GM23338 (cell line): ENCODE measurements at regions not wholly inside any gene's neighbourhood (a gene's known extent, or its start where the extent isn't known, plus 50 kb on each side); places are given as distances from the start of the nearest gene placed in this dataset.

Experiments used
- ATAC-seq: fragments of 200-7000 bp; cut with Tn5 transposase; 3 replicates; pipeline ENCODE4 v1.9.1; 2020
- DNase-seq: peaks from one replicate; pipeline ENCODE4 v3.0.0-alpha.2; 2015; ENCODE audit warnings: low spot score
- H2AFZ ChIP-seq: fragments of 200-600 bp; sonication (generic); 2 replicates; pipeline ENCODE4 v1.8.0; 2016; ENCODE audit warnings: antibody characterized with exemption, mild to moderate bottlenecking, moderate library complexity
- H3F3A ChIP-seq: fragments of 200-600 bp; sonication (generic); replicated peaks from 2 replicates; pipeline ENCODE4 v1.8.0; 2017; ENCODE audit warnings: antibody characterized with exemption, mixed run types, low read depth
- H3K27ac ChIP-seq: fragments of 200-600 bp; sonication (generic); 2 replicates; pipeline ENCODE4 v1.6.1; 2016; ENCODE audit warnings: low read depth
- H3K27me3 ChIP-seq: fragments of 200-600 bp; sonication (generic); 2 replicates; pipeline ENCODE4 v1.8.0; 2016; ENCODE audit warnings: mild to moderate bottlenecking, mixed run types, moderate library complexity; ENCODE audit not compliant: insufficient read depth
- H3K36me3 ChIP-seq: fragments of 200-600 bp; sonication (generic); 2 replicates; pipeline ENCODE4 v1.8.0; 2016; ENCODE audit warnings: mild to moderate bottlenecking; ENCODE audit not compliant: insufficient read depth
- H3K4me1 ChIP-seq: fragments of 200-600 bp; sonication (generic); 2 replicates; pipeline ENCODE4 v1.8.0; 2016; ENCODE audit warnings: mild to moderate bottlenecking, moderate library complexity; ENCODE audit not compliant: insufficient read depth
- H3K4me2 ChIP-seq: fragments of 200-600 bp; sonication (generic); 2 replicates; pipeline ENCODE4 v1.7.1; 2017; ENCODE audit warnings: mixed run types
- H3K4me3 ChIP-seq: fragments of 200-600 bp; sonication (generic); 2 replicates; pipeline ENCODE4 v1.6.1; 2016; ENCODE audit warnings: mixed run types
- H3K79me2 ChIP-seq: fragments of 200-600 bp; sonication (generic); replicated peaks from 2 replicates; pipeline ENCODE4 v1.8.0; 2017; ENCODE audit warnings: mild to moderate bottlenecking; ENCODE audit not compliant: insufficient read depth
- H3K9me2 ChIP-seq: fragments of 200-600 bp; sonication (generic); 2 replicates; pipeline ENCODE4 v1.8.0; 2017; ENCODE audit not compliant: insufficient read depth
- H4K20me1 ChIP-seq: fragments of 200-600 bp; sonication (generic); replicated peaks from 2 replicates; pipeline ENCODE4 v1.8.0; 2017; ENCODE audit warnings: mild to moderate bottlenecking; ENCODE audit not compliant: insufficient read depth
- H3K27ac Mint-ChIP-seq: 2 replicates; pipeline ENCODE4 v1.8.0; 2020; ENCODE audit warnings: inconsistent platforms, mild to moderate bottlenecking, moderate library complexity, mixed read lengths
- H3K27me3 Mint-ChIP-seq: 3 replicates; pipeline ENCODE4 v1.8.0; 2022; ENCODE audit warnings: low read depth, mild to moderate bottlenecking, moderate library complexity, mixed read lengths, inconsistent platforms; ENCODE audit not compliant: insufficient read depth, poor library complexity
- H3K36me3 Mint-ChIP-seq: 3 replicates; pipeline ENCODE4 v1.8.0; 2021; ENCODE audit warnings: low read depth, mild to moderate bottlenecking, inconsistent platforms, moderate library complexity, mixed read lengths
- H3K4me1 Mint-ChIP-seq: 3 replicates; pipeline ENCODE4 v1.8.0; 2020; ENCODE audit warnings: mild to moderate bottlenecking, inconsistent platforms, mixed read lengths
- H3K4me3 Mint-ChIP-seq: 3 replicates; pipeline ENCODE4 v1.8.0; 2021; ENCODE audit warnings: moderate library complexity, mild to moderate bottlenecking, inconsistent platforms, mixed read lengths
- H3K9me3 Mint-ChIP-seq: 3 replicates; pipeline ENCODE4 v1.8.0; 2020; ENCODE audit warnings: moderate library complexity, mild to moderate bottlenecking, inconsistent platforms, mixed read lengths
- EZH2phosphoT487 ChIP-seq: fragments of 200-600 bp; sonication (generic); IDR thresholded peaks from one replicate; pipeline ENCODE4 v1.8.1; 2018; ENCODE audit warnings: antibody characterized with exemption; ENCODE audit not compliant: unreplicated experiment
- JUNB ChIP-seq: IDR thresholded peaks from one replicate; pipeline ENCODE4 v1.6.1; 2016; ENCODE audit warnings: antibody characterized with exemption; ENCODE audit not compliant: unreplicated experiment
- POLR2AphosphoS5 ChIP-seq: IDR thresholded peaks from 2 replicates; pipeline ENCODE4 v1.6.1; 2016; ENCODE audit warnings: antibody characterized with exemption, low read depth
- ZNF331 ChIP-seq: fragments of 250-450 bp; sonication (Bioruptor Pico); IDR thresholded peaks from 2 replicates; pipeline ENCODE4 v1.5.0; 2020; ENCODE audit warnings: low read depth, mild to moderate bottlenecking, moderate library complexity
- TF ChIP-seq, protein P1 (sequence below): fragments of 250-450 bp; sonication (Bioruptor Pico); IDR thresholded peaks from 2 replicates; pipeline ENCODE4 v1.5.0; 2020; ENCODE audit warnings: mild to moderate bottlenecking, moderate library complexity
- TF ChIP-seq, protein P2 (sequence below): IDR thresholded peaks from 2 replicates; pipeline ENCODE4 v1.6.1; 2016; ENCODE audit warnings: antibody characterized with exemption

DNA sequence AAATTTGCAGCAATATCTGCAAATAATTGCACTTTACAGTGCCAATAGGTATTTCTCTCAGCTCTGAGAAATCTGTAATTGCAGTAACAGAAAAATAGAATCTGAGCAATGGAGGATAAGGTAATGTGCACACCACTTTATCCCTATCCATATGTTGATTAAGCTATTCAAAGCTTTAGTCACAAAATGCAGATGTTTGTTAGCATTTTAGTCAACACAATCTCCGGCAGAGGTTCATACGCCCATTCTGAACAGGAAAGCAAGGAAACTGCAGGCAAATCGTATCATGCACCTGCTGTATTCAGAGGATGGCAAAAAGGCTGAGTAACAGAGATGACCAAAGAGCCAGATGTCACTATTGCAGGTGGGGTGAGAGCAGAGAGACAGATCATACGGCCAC, 566.2 kb upstream of the CDH2 start (continued):
- TF ChIP-seq, protein P1, sequence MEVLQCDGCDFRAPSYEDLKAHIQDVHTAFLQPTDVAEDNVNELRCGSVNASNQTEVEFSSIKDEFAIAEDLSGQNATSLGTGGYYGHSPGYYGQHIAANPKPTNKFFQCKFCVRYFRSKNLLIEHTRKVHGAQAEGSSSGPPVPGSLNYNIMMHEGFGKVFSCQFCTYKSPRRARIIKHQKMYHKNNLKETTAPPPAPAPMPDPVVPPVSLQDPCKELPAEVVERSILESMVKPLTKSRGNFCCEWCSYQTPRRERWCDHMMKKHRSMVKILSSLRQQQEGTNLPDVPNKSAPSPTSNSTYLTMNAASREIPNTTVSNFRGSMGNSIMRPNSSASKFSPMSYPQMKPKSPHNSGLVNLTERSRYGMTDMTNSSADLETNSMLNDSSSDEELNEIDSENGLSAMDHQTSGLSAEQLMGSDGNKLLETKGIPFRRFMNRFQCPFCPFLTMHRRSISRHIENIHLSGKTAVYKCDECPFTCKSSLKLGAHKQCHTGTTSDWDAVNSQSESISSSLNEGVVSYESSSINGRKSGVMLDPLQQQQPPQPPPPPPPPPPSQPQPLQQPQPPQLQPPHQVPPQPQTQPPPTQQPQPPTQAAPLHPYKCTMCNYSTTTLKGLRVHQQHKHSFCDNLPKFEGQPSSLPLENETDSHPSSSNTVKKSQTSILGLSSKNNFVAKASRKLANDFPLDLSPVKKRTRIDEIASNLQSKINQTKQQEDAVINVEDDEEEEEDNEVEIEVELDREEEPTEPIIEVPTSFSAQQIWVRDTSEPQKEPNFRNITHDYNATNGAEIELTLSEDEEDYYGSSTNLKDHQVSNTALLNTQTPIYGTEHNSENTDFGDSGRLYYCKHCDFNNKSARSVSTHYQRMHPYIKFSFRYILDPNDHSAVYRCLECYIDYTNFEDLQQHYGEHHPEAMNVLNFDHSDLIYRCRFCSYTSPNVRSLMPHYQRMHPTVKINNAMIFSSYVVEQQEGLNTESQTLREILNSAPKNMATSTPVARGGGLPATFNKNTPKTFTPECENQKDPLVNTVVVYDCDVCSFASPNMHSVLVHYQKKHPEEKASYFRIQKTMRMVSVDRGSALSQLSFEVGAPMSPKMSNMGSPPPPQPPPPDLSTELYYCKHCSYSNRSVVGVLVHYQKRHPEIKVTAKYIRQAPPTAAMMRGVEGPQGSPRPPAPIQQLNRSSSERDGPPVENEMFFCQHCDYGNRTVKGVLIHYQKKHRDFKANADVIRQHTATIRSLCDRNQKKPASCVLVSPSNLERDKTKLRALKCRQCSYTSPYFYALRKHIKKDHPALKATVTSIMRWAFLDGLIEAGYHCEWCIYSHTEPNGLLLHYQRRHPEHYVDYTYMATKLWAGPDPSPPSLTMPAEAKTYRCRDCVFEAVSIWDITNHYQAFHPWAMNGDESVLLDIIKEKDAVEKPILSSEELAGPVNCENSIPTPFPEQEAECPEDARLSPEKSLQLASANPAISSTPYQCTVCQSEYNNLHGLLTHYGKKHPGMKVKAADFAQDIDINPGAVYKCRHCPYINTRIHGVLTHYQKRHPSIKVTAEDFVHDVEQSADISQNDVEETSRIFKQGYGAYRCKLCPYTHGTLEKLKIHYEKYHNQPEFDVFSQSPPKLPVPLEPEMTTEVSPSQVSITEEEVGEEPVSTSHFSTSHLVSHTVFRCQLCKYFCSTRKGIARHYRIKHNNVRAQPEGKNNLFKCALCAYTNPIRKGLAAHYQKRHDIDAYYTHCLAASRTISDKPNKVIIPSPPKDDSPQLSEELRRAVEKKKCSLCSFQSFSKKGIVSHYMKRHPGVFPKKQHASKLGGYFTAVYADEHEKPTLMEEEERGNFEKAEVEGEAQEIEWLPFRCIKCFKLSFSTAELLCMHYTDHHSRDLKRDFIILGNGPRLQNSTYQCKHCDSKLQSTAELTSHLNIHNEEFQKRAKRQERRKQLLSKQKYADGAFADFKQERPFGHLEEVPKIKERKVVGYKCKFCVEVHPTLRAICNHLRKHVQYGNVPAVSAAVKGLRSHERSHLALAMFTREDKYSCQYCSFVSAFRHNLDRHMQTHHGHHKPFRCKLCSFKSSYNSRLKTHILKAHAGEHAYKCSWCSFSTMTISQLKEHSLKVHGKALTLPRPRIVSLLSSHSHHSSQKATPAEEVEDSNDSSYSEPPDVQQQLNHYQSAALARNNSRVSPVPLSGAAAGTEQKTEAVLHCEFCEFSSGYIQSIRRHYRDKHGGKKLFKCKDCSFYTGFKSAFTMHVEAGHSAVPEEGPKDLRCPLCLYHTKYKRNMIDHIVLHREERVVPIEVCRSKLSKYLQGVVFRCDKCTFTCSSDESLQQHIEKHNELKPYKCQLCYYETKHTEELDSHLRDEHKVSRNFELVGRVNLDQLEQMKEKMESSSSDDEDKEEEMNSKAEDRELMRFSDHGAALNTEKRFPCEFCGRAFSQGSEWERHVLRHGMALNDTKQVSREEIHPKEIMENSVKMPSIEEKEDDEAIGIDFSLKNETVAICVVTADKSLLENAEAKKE (CRISPR knock-in tag) = no peak
- TF ChIP-seq JUNB = no peak
- TF ChIP-seq, protein P2, sequence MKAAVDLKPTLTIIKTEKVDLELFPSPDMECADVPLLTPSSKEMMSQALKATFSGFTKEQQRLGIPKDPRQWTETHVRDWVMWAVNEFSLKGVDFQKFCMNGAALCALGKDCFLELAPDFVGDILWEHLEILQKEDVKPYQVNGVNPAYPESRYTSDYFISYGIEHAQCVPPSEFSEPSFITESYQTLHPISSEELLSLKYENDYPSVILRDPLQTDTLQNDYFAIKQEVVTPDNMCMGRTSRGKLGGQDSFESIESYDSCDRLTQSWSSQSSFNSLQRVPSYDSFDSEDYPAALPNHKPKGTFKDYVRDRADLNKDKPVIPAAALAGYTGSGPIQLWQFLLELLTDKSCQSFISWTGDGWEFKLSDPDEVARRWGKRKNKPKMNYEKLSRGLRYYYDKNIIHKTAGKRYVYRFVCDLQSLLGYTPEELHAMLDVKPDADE = no peak
- no peak for TF ChIP-seq ZNF331 (CRISPR knock-in tag)

DNA sequence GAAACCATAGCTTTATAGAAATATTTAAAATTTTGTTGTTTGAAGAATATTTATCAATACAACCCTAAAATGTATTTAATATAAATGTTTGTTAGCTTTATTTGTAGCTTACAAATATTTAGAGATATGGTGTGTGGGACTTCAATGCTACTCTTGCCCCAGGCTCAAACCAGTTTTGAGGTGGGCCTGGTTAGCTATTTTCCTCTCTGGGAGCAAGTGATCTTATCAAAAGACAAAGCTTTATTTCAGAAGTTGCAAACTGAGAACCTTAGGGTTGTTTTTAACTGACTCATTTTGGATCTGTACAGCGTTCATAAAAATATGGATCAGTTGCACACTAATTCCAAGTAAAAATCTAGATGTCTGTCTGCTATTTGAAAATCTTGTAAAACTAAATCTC, 563.6 kb upstream of the CDH2 start:
- DNase-seq = no peak
- H3K27ac ChIP-seq = no peak overlapping the region
- no peaks in the 10 kb centered on the region for H3K27me3 Mint-ChIP-seq

More for the DNA sequence above, 563.6 kb upstream of the CDH2 start:
- H3K36me3 ChIP-seq = no peaks in the 10 kb centered on the region
- H3K27ac Mint-ChIP-seq = no peak overlapping the region
- H4K20me1 ChIP-seq = no peaks in the 10 kb centered on the region
- ATAC-seq = no peak
- H3K4me1 Mint-ChIP-seq = peaks cover 8% of the 10 kb centered on the region; the same call in 2 of the 3 replicates
- H3F3A ChIP-seq = no peaks in the 10 kb centered on the region
- TF ChIP-seq POLR2AphosphoS5 (no peak), EZH2phosphoT487 (no peak)
- TF ChIP-seq, protein P1 (CRISPR knock-in tag) = no peak
- peaks cover 15% of the 10 kb centered on the region for H3K4me1 ChIP-seq
- no peaks in the 10 kb centered on the region for H3K9me2 ChIP-seq
- H3K79me2 ChIP-seq = no peaks in the 10 kb centered on the region
- no peaks in the 10 kb centered on the region for H3K9me3 Mint-ChIP-seq
- no peak overlapping the region for H3K4me3 Mint-ChIP-seq
- no peak overlapping the region for H3K4me2 ChIP-seq
- no peaks in the 10 kb centered on the region for H3K27me3 ChIP-seq
- no peak overlapping the region for H3K4me3 ChIP-seq
- no peaks in the 10 kb centered on the region for H3K36me3 Mint-ChIP-seq
- no peak overlapping the region for H2AFZ ChIP-seq
